ENCODE measurements at regions not wholly inside any gene's neighbourhood (a gene's known extent, or its start where the extent isn't known, plus 50 kb on each side); places are given as distances from the start of the nearest gene placed in this dataset.

DNA sequence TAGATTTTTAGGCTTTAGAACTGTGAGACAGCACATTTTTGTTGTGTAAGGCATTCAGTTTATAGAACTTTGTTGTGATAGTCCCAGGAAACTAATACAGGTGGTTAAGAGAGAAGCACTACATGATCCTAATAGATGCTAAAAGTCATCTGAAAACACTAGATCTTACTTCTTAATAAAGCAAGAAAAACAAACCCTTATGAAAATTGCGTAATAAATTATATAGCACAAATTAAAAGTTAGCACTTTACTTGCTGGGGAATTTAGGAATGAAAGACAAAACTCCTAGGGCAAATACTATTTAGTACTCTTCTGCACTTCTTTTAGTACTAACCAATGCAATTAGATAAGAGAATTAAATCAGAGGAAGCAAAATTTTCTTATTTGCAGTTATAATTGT, 163.3 kb upstream of the SHISA6 start:
- no peak for DNase-seq

- DNase-seq: no peak
These were observed 166.6 kb upstream of the SHISA6 start for GRCh38 chr17:11074451-11074850.

DNA sequence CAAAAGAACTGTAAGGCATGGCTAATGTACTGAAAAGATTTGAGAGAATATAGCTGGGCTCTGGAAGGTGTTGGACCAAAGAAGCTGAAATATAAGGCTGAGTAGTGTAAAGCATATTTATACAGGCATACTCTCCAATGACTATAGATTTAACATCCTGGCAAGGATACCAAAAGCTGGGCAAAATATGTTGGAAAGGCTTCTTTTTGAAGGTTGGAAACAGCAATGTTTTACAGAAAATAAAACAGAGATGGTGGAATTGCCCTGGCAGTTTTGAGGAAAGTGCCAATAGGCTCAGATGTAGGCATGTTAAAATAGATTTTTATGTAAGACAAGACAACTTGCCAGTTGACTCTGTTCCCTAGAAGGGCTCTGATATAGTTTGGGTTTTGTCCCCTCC, 184.1 kb upstream of the SHISA6 start:
- no peak for DNase-seq

GRCh38 chr17:11053846-11054245, 187.2 kb upstream of the SHISA6 start:
- no peak for DNase-seq

GRCh38 chr17:11049539-11049938, 191.5 kb upstream of the SHISA6 start:
- DNase-seq: no peak

GRCh38 chr17:11047228-11047627, 193.8 kb upstream of the SHISA6 start:
- no peak for DNase-seq

- no peak for DNase-seq
These were observed 201.5 kb upstream of the PIRT start for GRCh38 chr17:11039342-11039741.

- DNase-seq: no peak
These were observed 197.8 kb upstream of the PIRT start for GRCh38 chr17:11035681-11036080.

DNA sequence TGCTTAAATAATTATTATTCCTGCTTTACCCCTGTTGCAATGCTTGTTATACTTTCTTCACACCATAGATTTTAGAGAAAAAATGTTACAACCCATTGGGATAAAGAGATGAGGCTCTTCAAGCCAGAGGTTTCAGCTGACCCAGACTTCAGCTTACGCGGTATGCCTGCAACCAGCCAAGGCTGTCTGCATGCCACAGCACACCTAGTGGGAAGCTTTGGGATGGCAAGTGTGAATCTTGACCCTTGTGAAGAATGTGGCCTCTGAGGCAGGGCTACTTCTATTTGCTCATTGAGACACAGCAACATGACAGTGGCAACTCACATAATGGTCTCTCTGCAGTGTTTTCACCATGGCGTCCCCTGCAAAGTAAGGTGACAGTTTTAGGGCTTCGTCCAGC, 193.9 kb upstream of the PIRT start:
- no peak for DNase-seq

DNA sequence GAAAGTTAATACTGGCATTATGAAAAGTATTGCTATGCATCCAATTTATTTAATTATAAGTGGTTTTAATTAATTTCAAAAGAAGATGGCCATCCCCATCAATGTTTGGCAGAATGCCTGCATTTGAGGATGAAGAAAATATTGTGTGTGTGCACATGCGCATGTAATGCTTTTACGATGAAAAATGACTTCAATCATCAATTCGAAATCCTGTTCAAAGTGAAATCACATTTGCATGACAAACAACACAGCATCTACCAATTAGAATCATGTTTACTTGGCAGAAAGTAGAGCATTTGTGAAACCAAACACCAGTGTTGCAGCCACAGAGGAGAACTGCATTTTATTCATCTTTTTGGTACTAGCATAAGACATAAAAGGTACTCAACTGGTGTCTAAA, 191.9 kb upstream of the PIRT start:
- DNase-seq: no peak

DNA sequence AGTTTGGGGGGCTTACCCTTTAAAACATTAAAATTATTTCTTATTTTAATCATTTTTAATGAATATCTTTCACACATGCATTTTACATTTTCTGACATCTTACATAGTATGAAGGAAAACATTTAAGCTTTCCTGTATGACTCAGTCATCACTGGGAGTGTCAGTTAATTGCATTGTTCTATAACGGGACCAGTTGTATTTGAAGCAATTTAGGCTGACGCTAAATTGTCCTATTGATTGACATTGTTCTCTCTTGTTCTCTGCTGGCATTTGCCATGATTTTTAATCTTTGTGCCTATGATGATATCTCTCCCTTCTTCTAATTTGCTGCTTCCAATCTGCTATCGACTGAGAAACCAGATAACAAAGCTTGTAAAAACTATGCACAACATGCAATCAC, 190.5 kb upstream of the PIRT start:
- no peak for DNase-seq

DNA sequence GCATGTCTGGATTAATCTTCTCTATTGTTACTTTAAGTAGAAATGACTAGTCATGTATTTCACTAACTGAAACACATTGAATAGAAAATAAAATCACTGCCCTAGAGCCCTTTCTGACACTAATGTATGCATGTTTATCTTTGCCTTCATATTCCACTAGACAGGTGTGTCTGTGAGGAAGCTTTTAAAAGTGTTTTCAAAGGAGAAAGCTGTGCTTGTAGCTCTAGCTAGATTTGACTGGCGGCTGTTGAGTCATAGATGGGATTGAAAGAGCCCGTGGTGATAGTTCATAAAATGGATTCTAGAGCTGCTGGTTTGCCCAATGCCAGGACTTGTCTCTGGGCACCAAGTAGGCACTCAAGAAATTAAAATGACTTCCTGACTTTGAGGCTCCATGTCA, 189.0 kb upstream of the PIRT start:
- DNase-seq: no peak

DNA sequence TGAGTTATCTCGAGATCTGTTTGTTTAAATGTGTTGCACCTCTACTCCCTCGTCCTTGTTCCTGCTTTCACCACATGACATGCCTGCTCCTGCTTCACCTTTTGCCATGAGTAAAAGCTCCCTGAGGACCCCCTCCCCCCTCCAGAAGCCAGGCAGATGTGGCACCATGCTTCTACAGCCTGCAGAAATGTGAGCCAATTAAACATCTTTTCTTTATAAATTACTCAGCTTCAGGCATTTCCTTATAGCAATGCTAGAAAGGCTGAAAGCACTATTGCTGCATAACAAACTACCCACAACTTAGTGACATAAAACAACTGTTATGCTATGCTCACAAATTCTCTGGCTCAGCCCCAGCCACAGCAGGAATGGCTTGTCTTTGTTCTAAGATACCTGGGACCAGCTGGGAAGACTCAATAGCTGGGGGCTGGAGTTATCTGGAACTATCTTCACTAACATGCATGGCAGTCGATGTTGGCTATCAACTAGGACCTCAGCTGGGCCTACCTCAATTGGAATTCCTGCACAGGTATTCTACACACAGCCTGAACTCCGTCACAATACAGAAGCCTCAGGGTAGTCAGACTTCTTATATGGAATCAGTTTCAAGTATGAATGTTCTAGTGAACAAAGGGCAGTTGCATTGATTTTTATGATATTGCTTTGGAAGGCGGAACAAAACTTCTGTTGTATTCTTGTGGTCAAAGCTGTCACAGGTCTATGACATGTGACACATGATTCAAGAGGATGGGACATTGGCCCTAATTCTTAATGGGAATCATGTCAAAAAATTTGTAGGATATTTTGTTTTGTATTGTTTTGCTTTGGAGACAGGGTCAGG, 186.0 kb upstream of the PIRT start:
- no peak for DNase-seq

DNA sequence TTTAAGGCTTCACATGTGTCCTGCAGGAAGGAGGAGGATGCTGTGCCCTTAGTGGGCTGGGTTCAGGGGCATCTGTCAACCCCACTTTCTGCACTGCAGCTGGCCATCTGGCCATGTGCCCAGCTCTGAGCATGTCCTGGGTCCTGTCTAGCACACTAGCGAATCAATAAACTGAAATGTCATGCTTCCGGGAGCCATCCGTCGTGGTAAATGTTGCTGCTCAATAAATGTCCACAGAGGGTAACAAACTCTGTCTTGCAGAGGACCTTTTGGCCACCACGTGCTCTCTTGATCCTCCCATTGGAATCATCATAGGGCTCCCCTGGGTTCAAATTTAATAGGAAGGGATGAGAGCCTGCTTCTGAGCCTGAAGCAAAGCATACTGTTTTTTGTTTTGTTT, 168.6 kb upstream of the PIRT start:
- no peak for DNase-seq

GRCh38 chr17:11005940-11006339, 168.1 kb upstream of the PIRT start:
- DNase-seq: no peak

- DNase-seq: no peak
These were observed 164.5 kb upstream of the PIRT start for GRCh38 chr17:11002417-11002816.

GRCh38 chr17:11001651-11002050, 163.8 kb upstream of the PIRT start:
- no peak for DNase-seq

GRCh38 chr17:10999484-10999883, 161.6 kb upstream of the PIRT start:
- no peak for DNase-seq

GRCh38 chr17:10993126-10993525, 155.2 kb upstream of the PIRT start:
- no peak for DNase-seq

DNA sequence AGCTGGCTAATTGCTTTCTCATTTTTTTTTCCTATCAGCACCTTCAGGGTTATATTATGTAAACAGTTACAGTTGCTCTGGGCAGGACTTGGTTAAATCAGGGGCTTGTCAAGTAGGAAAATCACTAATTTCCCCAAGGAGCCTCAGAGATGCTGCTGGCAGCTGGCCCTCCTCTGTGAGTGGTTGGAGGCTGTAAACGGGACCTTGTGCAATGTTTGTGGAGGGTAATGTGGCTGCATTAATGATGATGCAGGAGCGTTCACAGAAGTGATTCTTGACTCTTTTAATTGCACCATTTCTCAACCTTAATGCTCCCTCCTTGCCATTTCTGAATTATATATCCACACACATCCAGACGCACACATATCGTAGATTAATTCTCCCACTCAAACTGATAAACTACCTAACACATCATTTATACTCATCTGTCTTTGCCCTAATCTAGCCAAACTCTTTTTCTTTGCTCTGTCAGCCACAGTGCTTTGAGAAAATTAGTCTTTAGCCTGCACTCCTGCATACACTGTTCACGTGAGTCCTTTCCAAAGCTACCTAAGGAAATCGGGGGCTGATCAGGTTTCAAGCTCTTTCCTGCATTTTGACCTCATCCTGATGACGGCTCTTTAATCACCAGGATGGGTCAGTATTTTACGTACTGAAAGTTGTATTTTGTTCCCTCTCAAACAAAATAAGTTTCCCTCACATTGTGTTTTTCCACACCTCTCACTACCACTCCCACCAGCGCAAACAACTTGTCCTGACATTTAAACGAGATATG, 154.4 kb upstream of the PIRT start:
- no peak for DNase-seq

DNA sequence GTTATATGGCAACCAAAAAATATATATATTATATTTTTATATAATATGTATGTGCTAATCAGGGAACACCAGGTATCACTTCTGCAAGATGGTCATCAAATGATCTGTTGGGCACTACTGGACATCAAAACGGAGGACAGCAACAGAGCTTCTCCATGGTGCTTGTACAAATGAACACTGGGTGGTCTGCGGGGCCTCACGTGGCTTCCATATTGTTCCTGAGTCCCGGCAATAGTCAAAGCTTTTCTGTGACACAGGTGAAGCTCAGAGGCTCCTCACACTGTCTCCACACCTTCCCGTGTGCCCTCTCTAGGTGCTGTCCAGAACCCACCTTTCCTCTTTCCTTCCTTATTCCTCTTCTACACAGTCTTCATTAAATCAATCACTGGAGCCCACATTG, 149.9 kb upstream of the PIRT start:
- no peak for DNase-seq

DNA sequence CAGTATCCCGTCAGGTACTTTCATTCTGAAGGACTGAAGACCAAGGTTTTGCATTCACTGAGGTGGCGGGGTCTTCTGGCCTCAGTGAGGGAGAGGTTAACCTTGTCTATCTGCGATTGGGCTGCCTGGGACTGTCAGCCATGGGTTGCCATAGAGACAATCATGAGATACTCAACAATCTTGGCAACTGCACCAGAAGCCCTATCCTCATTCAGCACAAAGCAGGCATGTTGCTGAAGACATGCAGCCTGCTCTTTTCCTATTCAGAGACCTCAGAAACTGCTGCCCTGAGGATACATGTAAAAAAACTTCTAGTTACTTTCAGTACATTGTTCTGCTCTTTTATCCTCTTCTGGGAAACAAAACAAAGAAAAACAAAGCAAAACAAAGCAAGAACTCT, 146.3 kb upstream of the PIRT start:
- DNase-seq: no peak

DNA sequence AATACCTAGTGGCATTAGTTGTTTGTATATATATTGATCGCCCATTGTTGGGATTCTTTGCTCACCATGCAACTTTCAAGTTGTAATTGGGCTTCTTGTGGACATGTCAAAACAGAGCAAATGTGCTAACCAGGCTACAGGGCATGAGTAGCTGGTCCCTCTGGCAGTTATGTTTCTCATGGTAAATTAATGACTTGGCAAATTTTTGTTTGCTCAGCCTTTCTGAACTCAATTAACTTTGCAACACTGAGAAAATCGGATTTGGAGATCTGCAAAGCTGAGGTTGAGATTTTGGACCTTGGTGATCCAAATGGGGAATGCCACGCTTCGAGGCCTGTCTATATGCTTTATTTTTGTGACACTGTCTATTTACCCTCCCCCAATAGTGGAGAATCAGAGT, 138.5 kb upstream of the PIRT start:
- DNase-seq: no peak

DNA sequence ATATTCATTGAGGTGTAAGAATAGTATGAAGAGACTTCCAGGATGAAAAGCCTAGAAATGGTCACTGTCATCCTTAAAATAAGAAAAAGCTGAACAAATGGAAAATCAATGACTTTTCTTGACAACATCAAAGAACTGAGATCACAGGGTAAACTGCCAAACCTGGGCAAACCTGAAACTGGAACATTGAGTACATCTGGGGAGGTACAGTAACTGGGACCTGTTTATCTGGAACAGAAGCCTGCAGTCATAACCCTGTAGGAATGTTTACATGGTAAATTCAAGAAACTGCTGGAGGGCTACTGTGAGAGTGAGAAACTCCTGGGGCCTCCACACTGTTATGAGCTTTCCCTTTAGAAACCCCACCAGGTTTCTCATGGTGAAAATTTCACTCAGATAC, 130.1 kb upstream of the PIRT start:
- DNase-seq: no peak

- no peak for DNase-seq
These were observed 118.9 kb upstream of the PIRT start for GRCh38 chr17:10956821-10957220.

Measured in NCI-H446 (cell line).